Mucosa of gallbladder (tissue), 1 donor: ENCODE measurements at regions not wholly inside any gene's neighbourhood (a gene's known extent, or its start where the extent isn't known, plus 50 kb on each side); places are given as distances from the start of the nearest gene placed in this dataset.
"Not testable (repeated sequence)": the region's sequence is repeated elsewhere in the genome, so short reads cannot be mapped to it uniquely, and the experiment has no call there.

Source experiments
- DNase-seq: peaks from one replicate; pipeline ENCODE4 v3.0.0-alpha.2; 2020; ENCODE audit warnings: low spot score
- donor health status: DM: no; HTN: no; CAD: no.

DNA sequence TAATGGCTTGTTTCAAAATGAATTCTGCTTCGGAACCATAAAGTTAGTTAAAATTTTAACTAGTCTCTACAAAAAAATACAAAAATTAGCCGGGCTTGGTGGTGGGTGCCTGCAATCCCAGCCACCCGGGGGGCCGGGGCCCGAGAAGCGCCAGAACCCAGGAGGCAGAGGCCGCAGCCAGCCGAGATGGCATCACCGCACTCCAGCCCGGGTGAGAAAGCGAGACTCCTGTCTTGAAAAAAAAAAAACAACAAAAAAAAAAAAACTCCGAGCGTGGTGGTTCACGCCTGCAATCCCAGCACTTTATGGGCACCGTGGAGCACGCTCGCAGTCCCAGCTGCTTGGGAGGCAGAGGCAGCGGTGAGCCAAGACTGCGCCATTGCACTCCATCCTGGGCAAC lies 781.4 kb downstream of the BRINP3 start:
- DNase-seq, result no peak

DNA sequence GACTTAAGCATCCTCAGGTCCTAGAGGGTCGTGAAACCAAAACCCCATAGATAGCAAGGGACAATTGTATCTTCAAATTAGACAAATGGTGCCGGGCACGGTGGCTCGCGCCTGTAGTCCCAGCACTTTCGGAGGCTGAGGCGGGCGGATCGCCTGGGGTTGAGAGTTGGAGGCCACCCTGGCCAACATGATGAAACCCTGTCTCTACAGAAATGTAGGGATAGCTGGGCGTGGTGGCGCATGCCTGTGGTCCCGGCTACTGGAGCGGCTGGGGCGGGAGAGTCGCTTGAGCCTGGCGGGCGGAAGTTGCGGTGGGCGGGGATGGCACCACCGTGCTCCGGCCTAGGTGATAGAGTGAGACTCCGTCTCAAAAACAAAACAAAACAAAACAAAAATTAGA lies 780.6 kb downstream of the BRINP3 start:
- DNase-seq, result no peak

DNA sequence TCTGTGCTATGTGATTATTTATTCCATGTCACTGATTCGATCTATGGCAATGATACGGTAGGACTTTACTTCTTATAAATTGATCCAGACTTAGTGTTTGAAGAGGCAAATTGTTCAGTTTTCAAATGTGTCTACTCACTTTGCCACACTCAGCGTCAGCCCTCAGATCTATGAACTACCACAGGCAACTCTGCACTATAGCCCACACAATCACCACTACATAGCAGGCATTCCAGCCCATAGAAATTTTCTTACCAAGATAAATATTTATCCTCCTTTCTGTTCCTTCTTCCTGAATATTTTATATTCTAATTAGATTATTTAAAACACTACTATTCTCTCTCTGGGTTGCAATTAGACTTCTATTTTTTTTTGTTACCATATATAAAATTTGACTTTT lies 776.1 kb downstream of the BRINP3 start:
- DNase-seq, result no peak

DNA sequence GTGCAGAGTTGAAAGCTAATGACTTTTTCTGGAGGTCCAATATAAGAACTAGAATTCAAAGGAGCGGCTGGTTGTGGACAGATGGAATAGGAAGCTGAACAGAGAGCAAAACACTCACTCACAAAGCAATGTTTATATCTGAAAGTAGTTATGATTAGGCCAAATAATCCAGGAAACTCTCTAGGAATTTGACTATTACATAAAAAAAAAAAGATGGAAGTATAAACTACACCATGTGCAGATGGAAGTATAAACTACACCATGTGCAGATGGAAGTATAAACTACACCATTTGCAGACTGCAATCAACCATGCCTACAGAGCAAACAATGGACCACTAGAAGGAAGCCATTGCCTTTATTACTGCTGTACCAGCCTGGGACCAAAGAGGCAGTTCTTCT lies 771.1 kb downstream of the BRINP3 start:
- DNase-seq, result no peak

DNA sequence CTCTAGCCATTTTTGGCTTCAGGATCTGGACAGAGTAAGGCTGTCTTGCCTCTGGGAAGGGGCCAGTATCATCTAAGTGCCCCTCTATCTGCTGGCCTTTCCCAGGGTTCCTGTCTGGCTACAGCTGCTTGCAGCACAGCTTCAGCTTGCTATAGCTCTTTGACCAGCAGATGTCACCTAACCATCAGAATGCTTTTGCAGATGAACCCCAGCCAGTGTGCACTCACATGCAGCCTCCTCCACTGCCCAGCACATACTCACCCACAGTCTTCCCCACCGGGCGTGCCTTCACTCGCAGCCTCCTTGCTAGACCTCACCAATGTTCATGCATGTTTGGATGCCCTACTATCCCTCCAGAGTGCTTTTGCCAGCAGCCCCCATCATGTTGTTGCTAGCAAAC lies 769.0 kb downstream of the BRINP3 start:
- DNase-seq, result no peak

DNA sequence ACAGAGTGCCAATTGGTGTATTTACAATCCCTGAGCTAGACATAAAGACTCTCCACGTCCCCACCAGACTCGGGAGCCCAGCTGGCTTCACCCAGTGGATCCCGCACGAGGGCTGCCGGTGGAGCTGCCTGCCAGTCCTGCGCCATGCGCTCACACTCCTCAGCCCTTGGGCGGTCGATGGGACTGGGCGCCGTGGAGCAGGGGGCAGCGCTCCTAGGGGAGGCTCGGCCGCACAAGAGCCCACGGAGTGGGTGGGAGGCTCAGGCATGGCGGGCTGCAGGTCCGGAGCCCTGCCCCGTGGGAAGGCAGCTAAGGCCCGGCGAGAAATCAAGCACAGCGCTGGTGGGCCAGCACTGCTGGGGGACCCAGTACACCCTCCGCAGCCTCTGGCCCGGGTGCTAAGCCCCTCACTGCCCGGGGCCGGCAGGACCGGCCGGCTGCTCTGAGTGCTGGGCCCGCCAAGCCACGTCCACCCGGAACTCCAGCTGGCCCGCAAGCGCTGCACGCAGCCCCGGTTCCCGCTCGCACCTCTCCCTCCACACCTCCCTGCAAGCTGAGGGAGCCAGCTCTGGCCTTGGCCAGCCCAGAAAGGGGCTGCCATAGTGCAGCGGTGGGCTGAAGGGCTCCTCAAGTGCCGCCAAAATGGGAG lies 759.4 kb downstream of the BRINP3 start:
- DNase-seq, result not testable (repeated sequence)

DNA sequence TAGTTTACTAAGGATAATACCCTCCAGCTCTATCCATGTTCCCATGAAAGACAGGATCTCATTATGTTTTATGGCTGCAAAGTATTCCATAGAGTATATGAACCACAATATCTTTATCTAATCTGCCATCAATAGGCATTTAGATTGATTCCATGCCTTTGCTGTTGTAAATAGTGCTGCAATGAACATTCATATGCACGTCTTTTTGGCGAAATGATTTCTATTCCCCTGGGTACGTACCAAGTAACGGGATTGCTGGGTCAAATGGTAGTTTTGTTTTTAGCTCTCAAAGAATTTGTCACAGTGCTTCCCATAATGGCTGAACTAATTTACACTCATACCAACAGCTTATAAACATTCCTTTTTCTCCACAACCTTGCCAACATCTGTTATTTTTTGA lies 750.9 kb downstream of the BRINP3 start:
- no peak for DNase-seq

DNA sequence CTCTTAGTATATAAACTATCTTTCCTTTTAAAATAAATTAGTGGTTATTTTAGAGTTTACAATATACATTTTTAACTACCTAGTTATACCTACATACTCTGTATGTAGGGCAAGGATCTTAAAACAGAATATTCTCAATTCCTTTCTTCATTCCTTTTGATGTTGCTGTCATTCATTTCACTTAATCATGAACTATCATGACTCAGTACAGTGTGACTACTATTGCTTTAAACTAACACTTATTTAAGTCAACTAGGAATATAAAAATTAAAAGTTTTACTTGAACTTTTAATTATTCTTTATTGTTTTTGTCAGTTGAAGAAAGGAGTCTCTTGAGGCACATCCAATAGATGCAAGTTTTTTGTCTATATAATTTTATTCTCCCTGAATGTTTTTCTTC lies 726.4 kb downstream of the BRINP3 start:
- DNase-seq, result no peak

DNA sequence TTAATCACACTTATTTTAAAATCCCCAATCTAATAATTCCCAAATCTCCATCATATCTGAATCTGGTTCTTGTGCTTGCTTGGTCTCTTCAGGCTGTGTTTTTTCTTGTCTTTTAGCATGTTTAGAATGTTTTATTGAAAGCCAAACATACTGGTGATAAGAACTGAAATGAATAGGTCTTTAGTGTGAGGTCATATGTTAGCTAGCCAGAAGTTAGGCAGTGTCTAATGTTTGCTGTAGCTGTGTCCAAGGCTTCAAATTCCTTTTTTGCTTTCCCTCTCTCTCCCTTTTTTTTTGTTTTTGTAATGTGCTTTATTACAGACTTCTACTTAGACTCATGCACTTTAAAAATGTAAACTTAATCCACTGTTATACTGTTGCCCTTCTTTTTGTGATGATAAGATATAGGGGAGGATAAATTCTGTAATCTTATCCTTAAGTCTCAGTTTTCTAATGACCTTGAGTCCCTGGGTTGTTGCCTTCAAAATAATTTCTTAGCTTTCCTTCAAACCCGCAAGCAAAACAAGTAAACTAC lies 725.1 kb downstream of the BRINP3 start:
- DNase-seq, result no peak

DNA sequence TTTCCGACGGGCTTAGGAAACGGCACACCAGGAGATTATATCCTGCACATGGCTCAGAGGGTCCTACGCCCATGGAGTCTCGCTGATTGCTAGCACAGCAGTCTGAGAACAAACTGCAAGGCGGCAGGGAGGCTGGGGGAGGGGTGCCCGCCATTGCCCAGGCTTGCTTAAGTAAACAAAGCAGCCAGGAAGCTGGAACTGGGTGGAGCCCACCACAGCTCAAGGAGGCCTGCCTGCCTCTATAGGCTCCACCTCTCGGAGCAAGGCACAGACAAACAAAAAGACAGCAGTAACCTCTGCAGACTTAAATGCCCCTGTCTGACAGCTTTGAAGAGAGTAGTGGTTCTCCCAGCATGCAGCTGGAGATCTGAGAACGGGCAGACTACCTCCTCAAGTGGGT lies 722.6 kb downstream of the BRINP3 start:
- not testable (repeated sequence) for DNase-seq

DNA sequence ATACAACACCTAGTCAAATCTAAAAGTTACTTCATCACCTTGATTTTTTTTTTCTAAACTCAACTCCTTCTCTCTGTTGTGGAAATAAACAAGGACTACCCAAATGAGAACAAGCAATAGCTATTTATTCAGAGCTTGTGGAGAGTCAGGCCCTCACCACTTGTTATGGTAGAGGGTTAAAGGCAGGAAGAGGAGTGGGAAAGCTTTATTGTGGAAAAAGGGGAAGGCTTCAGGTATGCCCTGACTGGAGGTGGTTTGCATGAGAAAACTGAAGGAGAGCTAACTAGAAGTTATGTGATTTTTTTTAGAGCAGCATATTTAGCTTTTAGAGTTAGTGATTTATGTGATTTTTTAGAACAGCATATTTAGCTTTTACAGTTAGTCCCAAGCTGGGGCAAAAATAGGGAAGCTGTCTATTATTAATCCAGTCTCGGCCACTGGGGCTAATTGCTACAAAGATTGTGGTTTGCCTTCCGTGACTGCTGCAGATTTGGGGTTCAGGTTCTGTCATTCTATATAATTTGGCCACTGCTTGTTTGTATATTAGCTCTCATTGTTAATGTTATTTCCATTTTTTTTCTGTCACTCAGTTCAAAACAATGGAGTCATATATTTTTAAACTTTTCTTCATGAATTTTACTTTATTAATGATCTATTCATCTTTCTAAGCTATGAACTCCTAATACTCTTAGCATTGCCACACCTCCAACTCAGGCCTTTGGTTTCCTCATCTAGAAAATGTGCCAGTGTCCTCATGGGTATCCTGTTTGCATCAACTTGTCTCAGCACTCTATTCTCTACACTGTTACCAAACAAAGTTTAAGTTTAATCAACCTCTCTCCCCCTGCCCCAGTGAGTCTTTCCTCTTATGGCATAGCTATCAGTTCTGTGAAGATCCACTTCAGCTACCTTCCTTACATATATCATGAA lies 713.0 kb downstream of the BRINP3 start:
- no peak for DNase-seq

DNA sequence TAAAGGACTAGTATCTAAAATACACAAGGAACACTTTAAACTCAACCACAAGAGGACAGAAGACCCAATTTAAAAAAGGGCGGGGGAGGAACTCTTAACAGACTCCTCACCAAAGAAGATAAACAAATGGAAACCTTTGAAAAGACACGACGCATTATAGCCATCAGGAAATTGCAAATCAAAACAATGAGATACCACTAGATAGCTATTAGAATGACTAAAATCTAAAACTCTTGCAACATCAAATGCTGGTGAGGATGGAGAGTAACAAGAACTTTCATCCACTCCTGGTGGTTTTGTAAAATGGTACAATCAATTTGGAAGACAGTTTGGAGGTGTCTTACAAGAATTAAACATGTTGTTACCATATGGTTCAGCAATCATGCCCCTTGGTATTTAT lies 708.2 kb downstream of the BRINP3 start:
- no peak for DNase-seq

DNA sequence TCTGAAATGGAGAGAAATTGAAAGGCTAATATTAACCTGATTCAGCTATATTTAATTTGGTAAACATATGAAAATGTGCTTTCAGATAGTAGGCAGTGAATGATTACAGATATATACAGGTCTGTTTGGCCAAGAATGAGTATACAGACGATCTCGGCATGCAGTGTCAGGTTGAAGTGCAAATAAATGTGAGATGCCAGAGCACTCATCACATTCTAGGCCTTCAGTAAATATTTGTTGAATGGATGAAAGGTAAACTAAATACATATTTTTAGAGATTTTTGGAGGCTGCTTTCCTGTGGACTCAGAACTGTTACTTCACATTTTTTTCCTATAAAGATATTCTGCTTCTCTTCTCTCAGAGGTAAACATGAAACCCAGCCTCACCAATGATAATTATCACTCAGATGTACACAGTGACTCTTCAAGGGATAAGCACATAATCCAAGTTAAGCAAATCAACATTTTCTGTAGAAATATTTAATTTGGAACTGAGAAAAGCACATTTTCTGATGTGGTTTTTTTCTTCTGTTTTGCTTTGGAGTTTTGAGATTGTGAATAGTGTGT lies 702.9 kb downstream of the BRINP3 start:
- no peak for DNase-seq

DNA sequence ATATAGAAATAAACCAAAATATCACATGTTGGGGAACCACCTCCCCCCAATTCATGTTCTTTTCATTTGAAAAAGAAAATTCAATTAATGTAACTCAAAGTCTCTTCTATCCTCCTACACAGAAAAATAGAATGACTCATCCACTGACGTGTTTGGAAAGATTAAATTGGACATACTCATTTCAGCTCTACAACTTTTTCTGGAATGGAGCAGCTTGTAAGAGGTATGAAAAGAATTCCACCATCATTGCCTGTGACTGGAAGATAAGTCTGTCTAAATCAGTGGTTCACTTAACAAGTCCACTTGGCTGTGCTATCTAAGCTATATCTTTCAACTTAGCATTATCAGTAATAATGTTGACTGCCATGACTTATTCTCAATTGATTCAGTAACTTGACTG lies 702.3 kb downstream of the BRINP3 start:
- DNase-seq, result no peak

DNA sequence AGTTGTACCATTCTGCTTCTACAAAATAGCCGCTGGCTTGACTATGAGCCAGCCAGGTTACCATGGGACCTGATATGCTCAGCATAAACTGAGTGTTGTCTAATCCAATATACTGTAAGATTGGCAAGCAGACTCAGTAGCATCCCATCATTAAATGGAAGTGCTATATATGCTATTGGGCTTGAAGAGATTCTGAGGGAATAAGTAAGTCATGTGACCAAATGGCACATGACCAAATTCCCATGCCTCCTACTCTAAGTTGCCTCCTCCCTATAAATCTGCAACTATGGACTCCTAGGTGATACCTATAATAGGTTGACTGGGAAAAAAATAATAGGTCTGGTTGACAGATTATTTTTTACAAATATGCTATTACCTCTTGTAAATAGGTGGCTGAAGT lies 698.6 kb downstream of the BRINP3 start:
- no peak for DNase-seq

DNA sequence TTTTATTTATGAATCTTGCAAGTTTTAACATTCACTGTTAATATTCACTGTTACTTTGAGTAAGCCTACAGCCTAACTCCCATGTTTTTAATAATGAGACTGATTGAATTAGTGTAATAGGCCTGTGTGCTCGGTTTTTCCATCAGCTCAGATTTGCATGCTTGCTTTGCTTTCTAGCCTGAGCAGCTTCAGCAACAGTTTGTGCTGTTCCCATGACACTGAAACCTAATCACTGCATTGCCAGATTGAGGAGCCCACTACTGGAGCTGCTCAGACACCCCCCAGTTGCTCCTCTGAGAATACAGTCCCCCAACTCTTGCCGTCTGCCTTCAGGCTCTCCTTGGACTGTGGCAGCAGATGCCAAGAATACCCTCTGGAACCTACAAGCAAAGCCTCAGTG lies 695.4 kb downstream of the BRINP3 start:
- DNase-seq, result no peak

DNA sequence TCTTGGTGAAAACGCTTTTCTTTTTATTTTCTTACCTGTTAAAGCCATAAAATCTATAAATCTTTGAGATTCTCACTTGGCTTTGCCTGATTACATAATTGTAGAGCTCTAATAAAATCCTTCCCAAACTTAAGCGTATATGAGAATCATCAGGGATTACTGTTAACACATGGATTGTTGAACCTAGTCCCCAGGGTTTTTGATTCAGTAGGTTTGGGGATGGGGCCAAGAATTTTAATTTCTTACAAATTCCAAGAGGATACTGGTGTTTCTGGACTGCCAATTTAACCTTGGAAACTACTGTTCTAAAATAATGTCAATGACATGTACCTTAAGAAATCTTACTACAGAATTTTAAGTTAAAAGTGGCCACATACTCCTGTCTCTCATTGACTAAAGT lies 694.2 kb downstream of the BRINP3 start:
- DNase-seq, result no peak

DNA sequence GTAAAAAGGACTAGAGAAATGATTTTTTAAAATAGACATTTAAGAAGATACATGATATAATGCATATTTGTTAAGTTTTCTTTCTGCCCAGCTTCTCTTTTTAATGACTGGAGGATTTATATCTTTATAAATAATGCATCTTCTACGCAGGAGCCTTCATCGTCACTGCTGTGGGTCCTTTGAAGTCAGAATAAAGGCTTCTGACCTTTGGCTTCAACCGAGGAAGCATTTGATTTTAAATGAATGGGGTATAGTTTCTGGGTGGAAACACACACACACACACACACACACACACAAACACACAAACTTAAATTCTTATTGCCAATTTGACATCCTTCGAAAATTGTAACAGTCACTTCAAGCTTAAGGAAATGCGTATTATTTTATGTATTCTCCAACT lies 690.9 kb downstream of the BRINP3 start:
- DNase-seq, result no peak

DNA sequence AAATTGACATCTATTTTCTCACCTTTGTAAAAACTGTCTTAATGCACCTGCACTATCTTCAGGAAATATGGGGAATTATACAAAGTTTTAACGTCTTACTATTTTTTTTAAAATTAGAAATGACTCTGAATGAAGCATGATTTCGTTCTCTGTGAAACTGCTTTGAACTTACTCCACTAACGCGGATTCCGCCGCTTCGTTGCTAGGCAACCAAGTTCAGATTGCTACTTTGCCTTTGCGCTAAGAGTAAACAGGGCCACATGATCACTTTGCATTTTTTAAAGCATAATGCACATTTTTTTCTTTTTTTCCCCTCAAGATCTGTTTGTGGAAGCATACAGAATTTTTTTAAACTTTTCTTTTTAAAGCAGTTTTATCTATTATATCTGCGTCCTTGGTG lies 690.5 kb downstream of the BRINP3 start:
- DNase-seq, result no peak

DNA sequence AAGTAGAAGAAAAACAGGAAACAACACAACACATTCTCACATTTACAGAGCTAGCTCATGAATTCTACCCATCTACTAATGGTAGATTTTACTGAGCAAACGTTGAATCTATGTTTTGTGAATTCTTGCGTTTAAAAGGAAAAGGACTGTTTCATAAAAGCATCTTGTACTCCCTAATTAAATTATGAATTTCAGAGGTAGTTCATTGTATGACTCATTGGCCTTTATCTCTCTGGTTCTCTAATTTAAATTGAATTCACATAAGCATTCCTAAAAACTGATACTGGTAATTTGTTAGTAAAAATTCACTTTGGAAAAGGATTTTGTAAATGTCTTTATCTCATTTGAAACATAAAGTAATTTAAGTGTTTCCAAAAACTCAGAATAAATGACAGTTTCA lies 687.3 kb downstream of the BRINP3 start:
- DNase-seq, result no peak

DNA sequence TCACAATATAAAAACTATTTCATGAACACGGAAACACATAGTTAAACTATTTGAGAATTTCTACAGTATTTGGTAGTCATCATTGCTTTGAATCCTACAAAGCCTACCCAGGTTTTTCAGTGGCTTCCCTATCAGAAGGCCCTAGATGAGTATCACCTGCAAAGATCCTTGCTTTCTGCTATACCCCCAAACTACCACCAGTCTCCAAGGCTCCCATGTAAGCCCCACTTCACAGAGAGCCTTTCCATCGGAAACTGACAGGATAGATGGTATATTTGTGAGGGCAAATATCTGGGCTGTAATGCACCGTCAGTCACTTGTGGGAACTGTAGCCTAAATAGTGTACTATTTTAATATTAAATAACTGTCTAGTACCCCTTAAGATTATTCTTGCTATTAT lies 674.3 kb downstream of the BRINP3 start:
- no peak for DNase-seq

DNA sequence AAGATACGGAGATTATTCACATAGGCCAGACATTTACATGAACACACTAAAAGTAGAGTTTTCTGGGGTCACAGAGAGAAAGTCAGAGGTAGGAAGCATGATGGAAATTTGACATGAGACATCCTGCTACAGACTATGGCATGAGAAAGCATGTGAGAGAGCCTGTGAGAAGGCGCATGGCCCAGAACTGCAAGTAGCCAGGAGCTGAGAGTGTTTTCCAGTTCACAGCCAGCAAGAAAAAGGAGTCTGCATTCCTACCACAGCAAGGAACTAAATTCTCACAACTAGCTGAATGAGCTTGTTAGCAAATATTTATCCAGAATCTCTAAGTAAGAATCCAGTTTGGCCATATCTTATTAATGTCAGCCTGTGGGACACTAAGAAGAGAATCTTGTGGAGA lies 673.3 kb downstream of the BRINP3 start:
- DNase-seq, result no peak

DNA sequence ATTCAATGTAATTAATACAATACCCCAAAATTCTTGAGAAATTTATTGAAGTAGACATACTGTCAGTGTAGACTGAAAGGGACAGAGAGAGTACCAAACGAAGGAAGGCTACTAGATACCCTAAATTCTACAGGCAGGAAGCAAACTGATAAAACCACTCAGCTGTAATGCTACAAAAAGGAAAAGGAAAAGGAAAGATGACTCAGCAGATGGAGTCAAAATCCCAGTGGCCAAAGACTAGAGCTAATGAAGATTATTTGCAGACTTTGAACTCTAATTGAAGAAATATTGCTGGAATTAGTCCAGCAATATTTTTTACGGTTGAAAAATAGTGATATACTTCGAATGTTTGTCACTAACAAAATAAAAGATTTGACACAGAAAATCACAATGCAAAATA lies 671.9 kb downstream of the BRINP3 start:
- DNase-seq, result no peak
